Uterus (tissue), 2 donors: ENCODE measurements at regions not wholly inside any gene's neighbourhood (a gene's known extent, or its start where the extent isn't known, plus 50 kb on each side); places are given as distances from the start of the nearest gene placed in this dataset.

Source experiments
- CTCF ChIP-seq, 4 experiments: fragments of 200-600 bp in 2 of 4; fragments of 450-650 bp in 2 of 4; sonication (generic) in 2 of 4; IDR thresholded peaks; one replicate each; pipeline ENCODE4 v1.5.1; 2016 to 2019; ENCODE audit warnings: antibody characterized with exemption in 4 of 4, mild to moderate bottlenecking in 2 of 4, moderate library complexity in 1 of 4
- POLR2A ChIP-seq, 2 donors: fragments of 450-650 bp; IDR thresholded peaks; one replicate each; pipeline ENCODE4 v1.6.1; 2016; ENCODE audit warnings: antibody characterized with exemption in 2 of 2, mild to moderate bottlenecking in 1 of 2, moderate library complexity in 1 of 2

GRCh38 chr2:128633501-128633900 is 314.8 kb upstream of the HS6ST1 start:
- no peak for TF ChIP-seq POLR2A (IDR thresholded peaks at IDR 0.05)
- TF ChIP-seq CTCF (IDR thresholded peaks at IDR 0.05), result no peak
